GM18861 (cell line): ENCODE measurements at regions not wholly inside any gene's neighbourhood (a gene's known extent, or its start where the extent isn't known, plus 50 kb on each side); places are given as distances from the start of the nearest gene placed in this dataset.

Experiments
- ATAC-seq: cut with Tn5 transposase; IDR thresholded peaks from one replicate; pipeline ENCODE4 v1.9.1; 2021; ENCODE audit not compliant: unreplicated experiment

- no peak for ATAC-seq
Observed at GRCh38 chr7:28231176-28231575, 50.6 kb upstream of the JAZF1 start.

GRCh38 chr7:28236560-28236959, 56.0 kb upstream of the JAZF1 start:
- no peak for ATAC-seq

- ATAC-seq: no peak
Observed at GRCh38 chr7:28237363-28237762, 56.8 kb upstream of the JAZF1 start.

- no peak for ATAC-seq
Observed at GRCh38 chr7:28239823-28240204, 59.2 kb upstream of the JAZF1 start.

GRCh38 chr7:28240481-28240880, 59.9 kb upstream of the JAZF1 start:
- ATAC-seq: no peak

GRCh38 chr7:28243861-28244260, 63.3 kb upstream of the JAZF1 start:
- no peak for ATAC-seq

- no peak for ATAC-seq
Observed at GRCh38 chr7:28245123-28245878, 64.7 kb upstream of the JAZF1 start.

GRCh38 chr7:28246921-28247461, 66.4 kb upstream of the JAZF1 start:
- ATAC-seq: no peak

- no peak for ATAC-seq
Observed at GRCh38 chr7:28258240-28258639, 77.6 kb upstream of the JAZF1 start.

GRCh38 chr7:28260969-28261368, 80.4 kb upstream of the JAZF1 start:
- ATAC-seq: no peak

- ATAC-seq: no peak
Observed at GRCh38 chr7:28263622-28264271, 83.2 kb upstream of the JAZF1 start.

- no peak for ATAC-seq
Observed at GRCh38 chr7:28266402-28266801, 85.8 kb upstream of the JAZF1 start.

- no peak for ATAC-seq
Observed at GRCh38 chr7:28267012-28267411, 86.4 kb upstream of the JAZF1 start.

- peak; percentile 54 for ATAC-seq
Observed at GRCh38 chr7:28269700-28270361, 89.2 kb upstream of the JAZF1 start.

- ATAC-seq: no peak
Observed at GRCh38 chr7:28270536-28270935, 89.9 kb upstream of the JAZF1 start.

GRCh38 chr7:28272461-28272877, 91.9 kb upstream of the JAZF1 start:
- ATAC-seq: no peak

- no peak for ATAC-seq
Observed at GRCh38 chr7:28276298-28276697, 95.7 kb upstream of the JAZF1 start.

- ATAC-seq: no peak
Observed at GRCh38 chr7:28277364-28277763, 96.8 kb upstream of the JAZF1 start.

- no peak for ATAC-seq
Observed at GRCh38 chr7:28277958-28278357, 97.4 kb upstream of the JAZF1 start.

- no peak for ATAC-seq
Observed at GRCh38 chr7:28280516-28280915, 99.9 kb upstream of the JAZF1 start.

- ATAC-seq: no peak
Observed at GRCh38 chr7:28290496-28290895, 109.9 kb upstream of the JAZF1 start.

GRCh38 chr7:28291559-28291958, 111.0 kb upstream of the JAZF1 start:
- no peak for ATAC-seq
